SK-N-SH (cell line): ENCODE measurements at regions not wholly inside any gene's neighbourhood (a gene's known extent, or its start where the extent isn't known, plus 50 kb on each side); places are given as distances from the start of the nearest gene placed in this dataset.

Experiments
- CTCF ChIA-PET: fragments of 300-600, 350-600 bp; formaldehyde crosslinking; extraction: SDS; loops from one replicate; lab custom pipeline; 2021; lab: Yijun Ruan, JAX
- POLR2A ChIA-PET: fragments of 350-600 bp; sonication (Branson Sonifier 250); formaldehyde crosslinking; extraction: SDS; loops from one replicate; lab custom pipeline; 2020; ENCODE audit warnings: antibody characterized with exemption, inconsistent platforms; lab: Yijun Ruan, JAX
- DNase-seq: peaks from one replicate; pipeline ENCODE4 v3.0.0; 2012
- H2AFZ ChIP-seq: fragments of 200-600 bp; sonication (generic); 2 replicates; pipeline ENCODE4 v1.8.1; 2016; ENCODE audit warnings: antibody characterized with exemption, mild to moderate bottlenecking, low read depth
- H3F3A ChIP-seq: fragments of 200-600 bp; sonication (generic); replicated peaks from 2 replicates; pipeline ENCODE3; 2016; ENCODE audit warnings: antibody characterized with exemption, mild to moderate bottlenecking; ENCODE audit not compliant: insufficient read depth
- H3K27ac ChIP-seq, 2 experiments: fragments of 200-500 bp in 1 of 2; fragments of 200-600 bp in 1 of 2; sonication (Bioruptor generic) in 1 of 2; sonication (generic), shearing (Covaris generic) in 1 of 2; 2 replicates each; pipeline versions ENCODE4 v1.5.1 to v1.6.1; 2014 to 2016; ENCODE audit warnings: low read depth in 2 of 2, inconsistent platforms in 1 of 2, low read length in 1 of 2, mild to moderate bottlenecking in 1 of 2, mixed read lengths in 1 of 2
- H3K27me3 ChIP-seq: fragments of 200-600 bp; sonication (generic), shearing (Covaris generic); 2 replicates; pipeline ENCODE4 v1.6.1; 2016; ENCODE audit warnings: mixed run types; ENCODE audit not compliant: insufficient read depth
- H3K36me3 ChIP-seq, 2 experiments: fragments of 200-500 bp in 1 of 2; fragments of 200-600 bp in 1 of 2; sonication (Bioruptor generic) in 1 of 2; sonication (generic) in 1 of 2; replicated peaks in 1 of 2; 2 replicates each; pipeline versions ENCODE3 to v1.5.1; 2014 to 2016; ENCODE audit warnings: low read length in 1 of 2, mild to moderate bottlenecking in 1 of 2; ENCODE audit not compliant: insufficient read depth in 2 of 2, control insufficient read depth in 1 of 2
- H3K4me1 ChIP-seq, 2 experiments: fragments of 200-500 bp in 1 of 2; fragments of 200-600 bp in 1 of 2; sonication (Bioruptor generic) in 1 of 2; sonication (generic), shearing (Covaris generic) in 1 of 2; 2 replicates each; pipeline versions ENCODE4 v1.5.1 to v1.6.1; 2014 to 2016; ENCODE audit warnings: low read depth in 1 of 2, low read length in 1 of 2, mixed run types in 1 of 2; ENCODE audit not compliant: insufficient read depth in 2 of 2, control insufficient read depth in 1 of 2
- H3K4me2 ChIP-seq: fragments of 200-600 bp; sonication (generic), shearing (Covaris generic); 2 replicates; pipeline ENCODE4 v1.6.1; 2017; ENCODE audit warnings: mixed run types
- H3K4me3 ChIP-seq, 2 experiments: fragments of 200-500 bp in 1 of 2; fragments of 200-600 bp in 1 of 2; sonication (Bioruptor generic) in 1 of 2; sonication (generic), shearing (Covaris generic) in 1 of 2; 2 replicates each; pipeline versions ENCODE4 v1.5.1 to v1.8.1; 2014 to 2016; ENCODE audit warnings: low read depth in 2 of 2, inconsistent platforms in 1 of 2, low read length in 1 of 2, mild to moderate bottlenecking in 1 of 2, mixed read lengths in 1 of 2, moderate library complexity in 1 of 2
- H3K79me2 ChIP-seq: fragments of 200-600 bp; sonication (generic); 2 replicates; pipeline ENCODE4 v1.8.1; 2017; ENCODE audit warnings: mild to moderate bottlenecking; ENCODE audit not compliant: insufficient read depth
- H3K9ac ChIP-seq: fragments of 200-600 bp; sonication (generic); 2 replicates; pipeline ENCODE4 v1.6.1; 2017; ENCODE audit warnings: mixed run types
- H3K9me2 ChIP-seq: fragments of 200-600 bp; sonication (generic); 2 replicates; pipeline ENCODE4 v1.6.1; 2017; ENCODE audit warnings: mixed run types
- H3K9me3 ChIP-seq: fragments of 200-600 bp; sonication (generic); 2 replicates; pipeline ENCODE4 v1.6.1; 2017; ENCODE audit warnings: mixed run types, mild to moderate bottlenecking, moderate library complexity
- H4K20me1 ChIP-seq: fragments of 200-600 bp; sonication (generic); 2 replicates; pipeline ENCODE4 v1.6.1; 2017; ENCODE audit warnings: mild to moderate bottlenecking, mixed run types; ENCODE audit not compliant: insufficient read depth
- CHD2 ChIP-seq: fragments of 150-350 bp; IDR thresholded peaks from 2 replicates; pipeline ENCODE4 v1.6.1; 2018; ENCODE audit warnings: low read length; ENCODE audit not compliant: partially characterized antibody
- CTCF ChIP-seq: fragments of 200-600 bp; sonication (generic); IDR thresholded peaks from 2 replicates; pipeline ENCODE4 v1.6.1; 2017; ENCODE audit warnings: antibody characterized with exemption, mild to moderate bottlenecking, moderate library complexity
- ELF1 ChIP-seq: IDR thresholded peaks from 2 replicates; pipeline ENCODE4 v1.4.0; 2012
- EP300 ChIP-seq, 2 experiments: IDR thresholded peaks; 2 replicates each; pipeline versions ENCODE4 v1.4.0 to v1.6.1; 2012; ENCODE audit warnings: borderline replicate concordance in 1 of 2, low read depth in 1 of 2, low read length in 1 of 2
- EZH2phosphoT487 ChIP-seq: fragments of 200-600 bp; sonication (generic); IDR thresholded peaks from 2 replicates; pipeline ENCODE4 v1.6.1; 2017; ENCODE audit warnings: low read depth, mixed run types, mild to moderate bottlenecking, antibody characterized with exemption, moderate library complexity, borderline replicate concordance
- FOXJ3 ChIP-seq: sonication (generic); formaldehyde crosslinking; IDR thresholded peaks from 2 replicates; pipeline ENCODE4 v1.5.1; 2020; ENCODE audit warnings: mild to moderate bottlenecking, missing genetic modification reagents
- FOXM1 ChIP-seq: IDR thresholded peaks from 2 replicates; pipeline ENCODE4 v1.4.0; 2012; ENCODE audit warnings: low read depth, mild to moderate bottlenecking
- GABPA ChIP-seq: IDR thresholded peaks from 2 replicates; pipeline ENCODE4 v1.4.0; 2012; ENCODE audit warnings: low read depth, mild to moderate bottlenecking
- MEF2A ChIP-seq: IDR thresholded peaks from 2 replicates; pipeline ENCODE4 v1.4.0; 2012; ENCODE audit warnings: low read depth, borderline replicate concordance
- NFIC ChIP-seq: IDR thresholded peaks from 2 replicates; pipeline ENCODE4 v1.4.0; 2012; ENCODE audit warnings: borderline replicate concordance
- NRF1 ChIP-seq: IDR thresholded peaks from 2 replicates; pipeline ENCODE4 v1.6.1; 2012; ENCODE audit warnings: low read depth, mild to moderate bottlenecking, low read length
- RAD21 ChIP-seq: IDR thresholded peaks from 2 replicates; pipeline ENCODE4 v1.6.1; 2012; ENCODE audit warnings: mild to moderate bottlenecking, low read length
- RCOR1 ChIP-seq: fragments of 150-350 bp; IDR thresholded peaks from 2 replicates; pipeline ENCODE4 v1.6.1; 2017; ENCODE audit warnings: antibody characterized with exemption, low read length
- RXRA ChIP-seq: IDR thresholded peaks from 2 replicates; pipeline ENCODE4 v1.4.0; 2012; ENCODE audit warnings: low read depth, mild to moderate bottlenecking, borderline replicate concordance
- SIN3A ChIP-seq: IDR thresholded peaks from 2 replicates; pipeline ENCODE4 v1.6.1; 2012; ENCODE audit warnings: low read depth, mild to moderate bottlenecking, low read length, moderate library complexity, borderline replicate concordance
- TCF12 ChIP-seq: IDR thresholded peaks from 2 replicates; pipeline ENCODE4 v1.4.0; 2012
- USF1 ChIP-seq: IDR thresholded peaks from 2 replicates; pipeline ENCODE4 v1.4.0; 2012; ENCODE audit warnings: low read depth, borderline replicate concordance
- YY1 ChIP-seq: IDR thresholded peaks from 2 replicates; pipeline ENCODE4 v1.4.0; 2012; ENCODE audit warnings: low read depth, mild to moderate bottlenecking
- WGBS: methylation state at CpG from one replicate; pipeline ENCODE4 v1.1.6; 2017; ENCODE audit warnings: low lambda C conversion rate; 5-methylcytosine and 5-hydroxymethylcytosine counted together
- TF ChIP-seq, protein P1 (sequence below): IDR thresholded peaks from 2 replicates; pipeline ENCODE4 v1.4.0; 2012; ENCODE audit warnings: low read depth
- TF ChIP-seq, protein P2 (sequence below): IDR thresholded peaks from 2 replicates; pipeline ENCODE4 v1.4.0; 2012; ENCODE audit warnings: low read depth, borderline replicate concordance
- TF ChIP-seq, protein P3 (sequence below): fragments of 150-350 bp; IDR thresholded peaks from 2 replicates; pipeline ENCODE4 v1.6.1; 2017; ENCODE audit warnings: antibody characterized with exemption, low read length, low read depth, borderline replicate concordance

- Histone ChIP-seq H3K9ac (no peak overlapping the region), H3K9me3 (no peaks in the 10 kb centered on the region), H3K79me2 (no peaks in the 10 kb centered on the region), H3K4me2 (no peak overlapping the region), H3K4me3 (no peak overlapping the region), H3K4me1 (no peaks in the 10 kb centered on the region; a peak in 1 of 4 replicates), H3K9me2 (no peaks in the 10 kb centered on the region), H2AFZ (no peak overlapping the region), H3K36me3 (peaks cover 29 to 56% of the 10 kb centered on the region in 2 experiments), H3F3A (no peaks in the 10 kb centered on the region), H4K20me1 (no peaks in the 10 kb centered on the region), H3K27ac (no peak overlapping the region), H3K27me3 (no peaks in the 10 kb centered on the region)
- no peak for TF ChIP-seq RXRA
- no peak for TF ChIP-seq RAD21
- TF ChIP-seq USF1 = no peak
- TF ChIP-seq, protein P1, sequence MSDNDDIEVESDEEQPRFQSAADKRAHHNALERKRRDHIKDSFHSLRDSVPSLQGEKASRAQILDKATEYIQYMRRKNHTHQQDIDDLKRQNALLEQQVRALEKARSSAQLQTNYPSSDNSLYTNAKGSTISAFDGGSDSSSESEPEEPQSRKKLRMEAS = no peak
- no peak for TF ChIP-seq RCOR1
- 97% methylated on average over 13 of the region's 15 CpGs for whole genome bisulfite sequencing
- ChIA-PET POLR2A (no interaction called here), CTCF (interaction anchor here (1.0 to 2.9 kb wide), 4 partner anchors 11 to 297 kb away, joined by 3 to 11 read pairs (median 6); no protein-coding TSS in a partner anchor)
- DNase-seq = no peak
Measured at GRCh38 chr15:62797171-62797570, 245.4 kb upstream of the TPM1 start.

- Histone ChIP-seq H3K9ac (no peak overlapping the region), H3K27me3 (no peaks in the 10 kb centered on the region), H3K9me3 (no peaks in the 10 kb centered on the region), H3K36me3 (peaks cover 32 to 56% of the 10 kb centered on the region in 2 experiments), H3K79me2 (no peaks in the 10 kb centered on the region), H3K27ac (no peak overlapping the region), H3K4me2 (no peak overlapping the region), H2AFZ (no peak overlapping the region), H3F3A (no peaks in the 10 kb centered on the region), H3K4me3 (no peak overlapping the region), H4K20me1 (no peaks in the 10 kb centered on the region), H3K4me1 (no peaks in the 10 kb centered on the region; a peak in 1 of 4 replicates), H3K9me2 (no peaks in the 10 kb centered on the region)
- ChIA-PET POLR2A (no interaction called here), CTCF (interaction anchor here (1.4 to 1.8 kb wide), 2 partner anchors 10 to 15 kb away, joined by 3 to 4 read pairs; no protein-coding TSS in a partner anchor)
- WGBS = 90% methylated on average over 5 of the region's 5 CpGs
- DNase-seq = no peak
- no peak for TF ChIP-seq EP300 (IDR thresholded peaks at IDR 0.05; ENCODE audit: borderline replicate concordance in 1 of 2, low read depth in 1 of 2, low read length in 1 of 2)
- TF ChIP-seq MEF2A = no peak
- no peak for TF ChIP-seq CTCF
- no peak for TF ChIP-seq SIN3A
- no peak for TF ChIP-seq ELF1
- no peak for TF ChIP-seq NRF1
- TF ChIP-seq FOXM1 = no peak
- TF ChIP-seq NFIC = no peak
- no peak for TF ChIP-seq GABPA
- TF ChIP-seq EZH2phosphoT487 = no peak
- TF ChIP-seq, protein P2, sequence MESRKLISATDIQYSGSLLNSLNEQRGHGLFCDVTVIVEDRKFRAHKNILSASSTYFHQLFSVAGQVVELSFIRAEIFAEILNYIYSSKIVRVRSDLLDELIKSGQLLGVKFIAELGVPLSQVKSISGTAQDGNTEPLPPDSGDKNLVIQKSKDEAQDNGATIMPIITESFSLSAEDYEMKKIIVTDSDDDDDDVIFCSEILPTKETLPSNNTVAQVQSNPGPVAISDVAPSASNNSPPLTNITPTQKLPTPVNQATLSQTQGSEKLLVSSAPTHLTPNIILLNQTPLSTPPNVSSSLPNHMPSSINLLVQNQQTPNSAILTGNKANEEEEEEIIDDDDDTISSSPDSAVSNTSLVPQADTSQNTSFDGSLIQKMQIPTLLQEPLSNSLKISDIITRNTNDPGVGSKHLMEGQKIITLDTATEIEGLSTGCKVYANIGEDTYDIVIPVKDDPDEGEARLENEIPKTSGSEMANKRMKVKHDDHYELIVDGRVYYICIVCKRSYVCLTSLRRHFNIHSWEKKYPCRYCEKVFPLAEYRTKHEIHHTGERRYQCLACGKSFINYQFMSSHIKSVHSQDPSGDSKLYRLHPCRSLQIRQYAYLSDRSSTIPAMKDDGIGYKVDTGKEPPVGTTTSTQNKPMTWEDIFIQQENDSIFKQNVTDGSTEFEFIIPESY = no peak
- no peak for TF ChIP-seq CHD2
- TF ChIP-seq TCF12 = no peak
- TF ChIP-seq, protein P1 = no peak
- TF ChIP-seq, protein P3, sequence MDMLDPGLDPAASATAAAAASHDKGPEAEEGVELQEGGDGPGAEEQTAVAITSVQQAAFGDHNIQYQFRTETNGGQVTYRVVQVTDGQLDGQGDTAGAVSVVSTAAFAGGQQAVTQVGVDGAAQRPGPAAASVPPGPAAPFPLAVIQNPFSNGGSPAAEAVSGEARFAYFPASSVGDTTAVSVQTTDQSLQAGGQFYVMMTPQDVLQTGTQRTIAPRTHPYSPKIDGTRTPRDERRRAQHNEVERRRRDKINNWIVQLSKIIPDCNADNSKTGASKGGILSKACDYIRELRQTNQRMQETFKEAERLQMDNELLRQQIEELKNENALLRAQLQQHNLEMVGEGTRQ = no peak
- no peak for TF ChIP-seq YY1
- no peak for TF ChIP-seq RAD21
- TF ChIP-seq FOXJ3 (CRISPR knock-in tag) = no peak
- TF ChIP-seq RXRA = no peak
Measured at GRCh38 chr15:62798536-62798935, 244.0 kb upstream of the TPM1 start.
